Kidney glomerular epithelial cell (primary cell): ENCODE measurements at regions not wholly inside any gene's neighbourhood (a gene's known extent, or its start where the extent isn't known, plus 50 kb on each side); places are given as distances from the start of the nearest gene placed in this dataset.
"Not testable (repeated sequence)": the region's sequence is repeated elsewhere in the genome, so short reads cannot be mapped to it uniquely, and the experiment has no call there.

Source experiments
- DNase-seq: peaks from one replicate; lab custom pipeline; 2025; lab: John Stamatoyannopoulos, UW

GRCh38 chr5:7214906-7215416 is 181.0 kb upstream of the ADCY2 start:
- DNase-seq, result no peak

GRCh38 chr5:7218141-7218540 is 177.8 kb upstream of the ADCY2 start:
- DNase-seq, result peak; percentile 34

GRCh38 chr5:7220156-7220555 is 175.8 kb upstream of the ADCY2 start:
- no peak for DNase-seq

- no peak for DNase-seq
Measured at GRCh38 chr5:7221041-7221440, 174.9 kb upstream of the ADCY2 start.

- DNase-seq, result no peak
Measured at GRCh38 chr5:7225826-7226225, 170.1 kb upstream of the ADCY2 start.

- no peak for DNase-seq
Measured at GRCh38 chr5:7242118-7242710, 153.7 kb upstream of the ADCY2 start.

GRCh38 chr5:7244208-7244607 is 151.7 kb upstream of the ADCY2 start:
- DNase-seq, result no peak

- DNase-seq, result no peak
Measured at GRCh38 chr5:7245121-7245651, 150.8 kb upstream of the ADCY2 start.

- no peak for DNase-seq
Measured at GRCh38 chr5:7246287-7246686, 149.7 kb upstream of the ADCY2 start.

- no peak for DNase-seq
Measured at GRCh38 chr5:7250004-7250403, 145.9 kb upstream of the ADCY2 start.

GRCh38 chr5:7250611-7251010 is 145.3 kb upstream of the ADCY2 start:
- no peak for DNase-seq

- no peak for DNase-seq
Measured at GRCh38 chr5:7251132-7251531, 144.8 kb upstream of the ADCY2 start.

GRCh38 chr5:7261049-7261448 is 134.9 kb upstream of the ADCY2 start:
- peak; percentile 16 for DNase-seq

- no peak for DNase-seq
Measured at GRCh38 chr5:7261900-7262299, 134.0 kb upstream of the ADCY2 start.

GRCh38 chr5:7263398-7264015 is 132.4 kb upstream of the ADCY2 start:
- not testable (repeated sequence) for DNase-seq

GRCh38 chr5:7265776-7266175 is 130.2 kb upstream of the ADCY2 start:
- not testable (repeated sequence) for DNase-seq

- DNase-seq, result not testable (repeated sequence)
Measured at GRCh38 chr5:7268722-7269121, 127.2 kb upstream of the ADCY2 start.

GRCh38 chr5:7269591-7270274 is 126.2 kb upstream of the ADCY2 start:
- no peak for DNase-seq

GRCh38 chr5:7271435-7272084 is 124.4 kb upstream of the ADCY2 start:
- DNase-seq, result no peak

- no peak for DNase-seq
Measured at GRCh38 chr5:7272408-7272965, 123.5 kb upstream of the ADCY2 start.

GRCh38 chr5:7274203-7274602 is 121.7 kb upstream of the ADCY2 start:
- no peak for DNase-seq

GRCh38 chr5:7289634-7290033 is 106.3 kb upstream of the ADCY2 start:
- DNase-seq, result not testable (repeated sequence)
